ENCODE measurements at regions not wholly inside any gene's neighbourhood (a gene's known extent, or its start where the extent isn't known, plus 50 kb on each side); places are given as distances from the start of the nearest gene placed in this dataset.

DNA sequence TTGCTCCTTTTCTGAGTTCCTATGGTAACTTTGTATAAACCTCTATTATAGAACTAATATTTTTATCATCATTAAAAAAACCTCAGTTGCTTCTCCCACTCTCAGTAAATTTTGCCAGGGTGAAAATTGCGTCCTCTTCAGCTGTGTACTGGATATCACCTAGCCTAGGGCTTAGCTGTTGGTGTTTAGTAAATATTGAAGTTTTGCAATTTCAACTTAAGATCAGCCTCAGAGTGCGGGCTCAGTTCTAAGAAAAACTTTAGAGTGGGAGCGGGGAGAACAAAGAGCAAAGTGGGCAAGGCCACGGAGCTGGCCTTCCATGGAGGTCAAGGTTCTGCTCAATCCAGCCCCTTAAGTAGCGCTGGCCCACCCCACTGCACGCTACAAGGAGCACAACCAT lies 488.3 kb upstream of the SPRED2 start:
- 93 to 97% methylated on average over 6 of the region's 6 CpGs for WGBS, 2 donors
- DNase-seq (no peak), ATAC-seq (no peak)
- TF ChIP-seq, protein P1, sequence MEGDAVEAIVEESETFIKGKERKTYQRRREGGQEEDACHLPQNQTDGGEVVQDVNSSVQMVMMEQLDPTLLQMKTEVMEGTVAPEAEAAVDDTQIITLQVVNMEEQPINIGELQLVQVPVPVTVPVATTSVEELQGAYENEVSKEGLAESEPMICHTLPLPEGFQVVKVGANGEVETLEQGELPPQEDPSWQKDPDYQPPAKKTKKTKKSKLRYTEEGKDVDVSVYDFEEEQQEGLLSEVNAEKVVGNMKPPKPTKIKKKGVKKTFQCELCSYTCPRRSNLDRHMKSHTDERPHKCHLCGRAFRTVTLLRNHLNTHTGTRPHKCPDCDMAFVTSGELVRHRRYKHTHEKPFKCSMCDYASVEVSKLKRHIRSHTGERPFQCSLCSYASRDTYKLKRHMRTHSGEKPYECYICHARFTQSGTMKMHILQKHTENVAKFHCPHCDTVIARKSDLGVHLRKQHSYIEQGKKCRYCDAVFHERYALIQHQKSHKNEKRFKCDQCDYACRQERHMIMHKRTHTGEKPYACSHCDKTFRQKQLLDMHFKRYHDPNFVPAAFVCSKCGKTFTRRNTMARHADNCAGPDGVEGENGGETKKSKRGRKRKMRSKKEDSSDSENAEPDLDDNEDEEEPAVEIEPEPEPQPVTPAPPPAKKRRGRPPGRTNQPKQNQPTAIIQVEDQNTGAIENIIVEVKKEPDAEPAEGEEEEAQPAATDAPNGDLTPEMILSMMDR (IDR thresholded peaks at IDR 0.05), result no peak
- no peak for TF ChIP-seq POLR2A (IDR thresholded peaks at IDR 0.05)
- Histone ChIP-seq H3K4me1 (peaks cover 15% of the 10 kb centered on the region), H3K36me3 (replicated peaks in 1 of 2; ENCODE audit: insufficient read depth in 1 of 2, low read depth in 2 of 2) (no peaks in the 10 kb centered on the region), H3K9me3 (no peaks in the 10 kb centered on the region), H3K4me3 (no peak overlapping the region), H3K27me3 (no peaks in the 10 kb centered on the region), H3K27ac (no peak overlapping the region)
- intact Hi-C loops (cut with DNase I), result no loop called here

DNA sequence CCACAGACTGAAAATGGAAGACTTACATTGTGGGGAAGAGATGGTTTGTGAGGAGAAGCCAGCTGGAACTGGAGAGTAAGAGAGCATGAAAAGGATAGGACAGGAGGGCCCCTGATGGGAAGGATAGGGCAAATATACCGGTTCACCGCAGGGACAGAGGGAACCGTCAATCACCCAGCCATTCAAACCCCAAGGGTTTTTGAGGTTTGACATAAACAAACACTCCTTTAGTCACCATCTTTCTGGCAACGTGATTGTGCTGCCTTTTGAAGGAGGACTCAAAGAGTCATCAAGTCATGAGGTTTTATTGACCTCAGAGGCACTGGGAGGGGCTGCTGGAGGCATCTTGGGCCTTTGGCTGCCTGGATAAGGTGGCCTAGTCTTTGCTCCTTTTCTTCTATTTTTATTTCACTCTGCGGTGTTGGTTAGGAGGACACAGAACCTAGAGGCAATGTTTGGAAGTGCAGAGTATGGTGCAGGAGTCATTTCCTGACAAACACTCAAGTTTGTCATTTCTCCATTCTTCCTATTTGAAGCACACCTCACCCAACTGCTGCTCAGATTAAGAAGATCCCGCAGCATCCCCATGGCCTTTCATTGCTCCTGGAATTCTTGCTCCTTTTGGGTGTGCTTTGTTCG lies 487.3 kb upstream of the SPRED2 start:
- DNase-seq, result no peak
- Histone ChIP-seq H3K27ac (no peak overlapping the region), H3K4me3 (no peak overlapping the region), H3K36me3 (replicated peaks in 1 of 2; ENCODE audit: insufficient read depth in 1 of 2, low read depth in 2 of 2) (no peaks in the 10 kb centered on the region), H3K9me3 (no peaks in the 10 kb centered on the region), H3K27me3 (no peaks in the 10 kb centered on the region), H3K4me1 (peaks cover 18% of the 10 kb centered on the region)
- intact Hi-C loops (cut with DNase I), result no loop called here
- no peak for TF ChIP-seq POLR2A (IDR thresholded peaks at IDR 0.05)
- TF ChIP-seq, protein P1 (IDR thresholded peaks at IDR 0.05), result no peak
- ATAC-seq, result no peak
- 74 to 81% methylated on average over 7 of the region's 7 CpGs for WGBS, 2 donors

DNA sequence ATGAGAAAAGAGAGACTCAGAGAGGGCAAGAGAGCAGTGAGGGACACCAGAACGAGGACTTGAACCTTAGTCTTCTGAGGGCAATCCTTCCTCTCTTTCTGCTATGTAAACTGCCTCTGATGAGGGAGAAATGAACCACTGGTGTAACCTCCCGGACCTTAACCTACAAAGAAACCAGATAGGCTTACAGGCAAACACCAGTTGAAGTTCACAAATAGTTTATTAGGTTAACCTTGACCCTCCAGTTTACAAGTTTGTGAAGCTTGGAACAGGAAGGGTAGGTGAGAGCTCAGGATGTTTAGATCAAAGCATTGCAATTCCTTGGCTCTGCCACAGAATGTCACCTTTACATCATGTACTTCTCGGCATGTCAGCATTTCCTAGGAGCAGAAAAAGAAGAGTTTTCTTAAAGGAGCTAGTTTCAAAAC lies 486.4 kb upstream of the SPRED2 start:
- ATAC-seq, result no peak
- intact Hi-C loops (cut with DNase I), result no loop called here
- peak in 1 of 4 donors; percentile 9 for DNase-seq
- TF ChIP-seq POLR2A (IDR thresholded peaks at IDR 0.05), result no peak
- TF ChIP-seq, protein P1 (IDR thresholded peaks at IDR 0.05), result peak in 4 of 7 experiments; percentile 18 to 28 (median 26)
- 30 to 44% methylated on average over 3 of the region's 3 CpGs for WGBS, 2 donors
- Histone ChIP-seq H3K9me3 (no peaks in the 10 kb centered on the region), H3K27me3 (no peaks in the 10 kb centered on the region), H3K4me3 (no peak overlapping the region), H3K36me3 (replicated peaks in 1 of 2; ENCODE audit: insufficient read depth in 1 of 2, low read depth in 2 of 2) (no peaks in the 10 kb centered on the region), H3K4me1 (peaks cover 24% of the 10 kb centered on the region), H3K27ac (no peak overlapping the region)

DNA sequence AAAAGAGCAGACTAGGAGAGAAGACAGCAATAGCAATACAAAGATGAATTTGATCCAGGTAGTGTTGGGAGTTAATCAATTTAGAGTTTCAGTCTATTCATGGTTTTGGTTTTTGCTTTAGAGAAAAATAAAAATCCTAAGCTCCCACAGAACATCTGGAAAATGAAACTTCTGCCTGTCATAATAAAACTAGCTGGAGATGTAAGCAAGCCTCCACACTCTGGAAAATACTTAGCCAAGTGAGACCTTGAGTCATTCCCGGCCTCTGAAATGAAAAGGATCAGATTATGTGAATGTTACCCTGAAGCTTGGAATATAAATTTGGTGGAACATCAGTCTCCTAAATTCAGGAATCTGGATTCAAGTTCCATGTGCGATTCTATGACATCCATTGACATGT lies 485.6 kb upstream of the SPRED2 start:
- TF ChIP-seq POLR2A (IDR thresholded peaks at IDR 0.05), result no peak
- TF ChIP-seq, protein P1 (IDR thresholded peaks at IDR 0.05), result no peak
- no peaks in the 10 kb centered on the region for H3K9me3 ChIP-seq
- ATAC-seq (no peak), DNase-seq (no peak)
- H3K4me1 ChIP-seq, result peaks cover 19% of the 10 kb centered on the region
- H3K27ac ChIP-seq, result no peak overlapping the region
- H3K4me3 ChIP-seq, result no peak overlapping the region
- no peaks in the 10 kb centered on the region for H3K27me3 ChIP-seq
- no peaks in the 10 kb centered on the region for H3K36me3 ChIP-seq (replicated peaks in 1 of 2; ENCODE audit: insufficient read depth in 1 of 2, low read depth in 2 of 2)
- intact Hi-C loops (cut with DNase I), result no loop called here
- 71 to 77% methylated on average over 2 of the region's 2 CpGs for WGBS, 2 donors

DNA sequence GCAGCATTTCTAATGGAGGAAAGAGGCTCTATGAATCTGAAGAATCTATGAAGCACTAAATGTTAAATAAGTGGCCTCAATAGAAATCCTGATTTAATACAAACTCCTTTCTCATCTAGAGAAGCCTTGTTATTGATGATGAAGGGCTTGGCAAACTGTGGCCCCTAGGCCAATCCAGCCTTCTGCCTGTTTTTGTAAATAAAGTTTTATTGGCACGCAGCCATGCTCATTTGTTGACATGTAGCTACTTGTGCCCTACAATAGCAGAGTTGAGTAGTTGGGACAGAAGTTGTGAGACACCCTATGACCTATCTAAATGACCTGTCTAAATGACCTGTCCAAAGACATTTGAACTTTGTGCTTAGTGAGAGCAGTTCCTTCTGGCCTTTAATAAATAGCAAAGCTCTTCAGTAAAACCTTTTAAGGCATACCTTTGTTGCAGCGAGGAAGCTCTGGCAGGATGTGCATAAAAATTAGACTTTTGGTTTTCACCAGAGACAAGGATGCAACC lies 484.4 kb upstream of the SPRED2 start:
- Histone ChIP-seq H3K27me3 (no peaks in the 10 kb centered on the region), H3K9me3 (no peaks in the 10 kb centered on the region), H3K27ac (no peak overlapping the region), H3K4me1 (peaks cover 12% of the 10 kb centered on the region), H3K36me3 (replicated peaks in 1 of 2; ENCODE audit: insufficient read depth in 1 of 2, low read depth in 2 of 2) (no peaks in the 10 kb centered on the region), H3K4me3 (no peak overlapping the region)
- no peak for TF ChIP-seq POLR2A (IDR thresholded peaks at IDR 0.05)
- TF ChIP-seq, protein P1 (IDR thresholded peaks at IDR 0.05), result no peak
- ATAC-seq (no peak), DNase-seq (no peak)
- 83 to 93% methylated on average over 2 of the region's 2 CpGs for WGBS, 2 donors
- intact Hi-C loops (cut with DNase I), result no loop called here
